GM18909 (cell line): ENCODE measurements at regions not wholly inside any gene's neighbourhood (a gene's known extent, or its start where the extent isn't known, plus 50 kb on each side); places are given as distances from the start of the nearest gene placed in this dataset.
"Not testable (repeated sequence)": the region's sequence is repeated elsewhere in the genome, so short reads cannot be mapped to it uniquely, and the experiment has no call there.

Experiments used
- ATAC-seq: cut with Tn5 transposase; IDR thresholded peaks from one replicate; pipeline ENCODE4 v1.9.1; 2021; ENCODE audit warnings: mild to moderate bottlenecking; ENCODE audit not compliant: unreplicated experiment, poor library complexity

DNA sequence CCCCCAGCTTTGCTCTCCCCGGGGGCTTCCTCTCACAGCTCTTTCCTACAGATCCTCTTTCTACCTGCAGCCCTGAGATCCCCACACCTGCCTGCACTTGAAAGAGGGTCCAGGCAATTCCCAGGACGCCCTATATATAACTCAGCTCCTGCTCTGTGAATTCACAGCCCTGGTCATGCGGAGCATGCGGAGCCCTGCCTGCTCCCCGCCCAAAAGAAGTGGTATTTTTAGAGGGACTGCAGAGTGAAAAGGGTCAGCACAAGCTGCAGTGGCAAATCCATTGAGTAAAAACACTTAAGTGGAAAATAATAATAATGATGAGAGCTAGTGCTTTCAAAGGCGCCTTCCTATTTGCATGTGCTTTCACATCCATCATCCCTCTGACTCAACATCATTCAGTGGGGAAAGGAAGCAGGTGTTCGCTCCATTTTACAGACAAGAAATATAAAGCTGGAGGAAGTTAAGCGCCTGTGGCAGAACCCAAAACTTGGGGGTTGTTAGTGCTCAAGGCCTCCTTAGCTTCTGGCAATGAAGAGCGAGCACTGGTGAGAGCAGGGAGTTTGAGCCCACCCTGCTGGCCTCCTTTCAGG, 76.3 kb upstream of the LIPC start:
- no peak for ATAC-seq

DNA sequence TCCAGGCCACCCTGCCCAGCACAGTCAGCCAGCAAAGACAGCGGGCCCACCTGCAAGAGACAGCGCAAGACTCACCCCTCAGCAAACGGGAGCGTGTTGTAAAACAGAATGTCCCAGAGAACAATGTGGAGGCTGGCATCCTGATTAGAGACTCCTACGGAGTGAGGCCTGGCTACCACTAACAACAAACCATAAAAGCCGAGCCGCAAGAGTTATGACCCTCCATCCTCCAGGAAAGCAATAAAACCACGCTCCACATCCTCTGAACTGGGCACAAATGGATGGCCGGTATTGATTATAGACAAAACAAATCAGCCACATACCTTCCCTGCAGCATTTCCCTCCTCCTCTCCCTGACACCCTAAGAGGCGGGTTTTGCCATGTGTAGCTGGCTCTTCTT, 75.8 kb upstream of the LIPC start:
- no peak for ATAC-seq

DNA sequence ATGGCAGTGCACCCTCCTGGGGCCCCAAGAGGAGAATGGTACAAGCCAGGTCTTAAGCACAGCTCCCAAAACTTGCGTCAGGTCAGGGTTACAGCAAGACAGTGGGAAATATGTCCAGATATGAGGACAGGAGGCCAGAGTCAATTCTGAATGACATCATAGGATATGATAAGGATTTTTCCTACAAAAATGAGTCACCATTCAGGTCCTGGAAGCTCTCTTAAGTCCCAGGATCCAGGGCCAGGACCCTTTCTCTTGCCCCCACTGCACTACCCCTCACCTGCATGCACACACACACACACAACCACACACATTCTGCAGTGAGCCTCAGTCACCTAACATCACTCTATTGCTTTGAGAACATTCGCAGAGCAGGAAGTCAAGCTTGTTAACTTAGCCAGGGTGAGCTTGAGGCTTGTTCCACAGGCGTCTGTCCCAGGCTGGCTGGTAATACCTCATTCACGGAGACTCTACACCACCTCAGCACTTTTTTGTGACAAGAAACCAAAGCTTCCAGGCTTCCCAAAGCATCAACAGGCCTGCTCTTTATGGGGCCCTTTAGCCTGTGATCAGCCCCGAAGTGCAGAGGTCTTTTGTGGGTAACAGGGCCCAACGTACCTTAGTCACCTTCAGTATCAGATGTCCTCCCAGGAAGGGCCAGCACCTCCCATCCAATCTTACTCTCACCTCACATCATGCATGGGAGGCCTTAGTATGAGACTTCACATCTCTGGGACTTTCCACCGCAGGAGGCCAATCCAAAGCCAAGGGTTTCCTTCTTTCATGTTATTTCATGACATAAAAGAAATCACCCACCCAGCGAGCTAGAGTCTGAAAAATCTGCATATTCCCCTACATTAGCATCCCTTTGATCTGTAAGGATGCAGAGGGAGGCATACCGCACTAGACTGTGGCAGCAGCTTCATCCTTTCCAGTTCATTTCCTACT, 74.0 kb upstream of the LIPC start:
- no peak for ATAC-seq

DNA sequence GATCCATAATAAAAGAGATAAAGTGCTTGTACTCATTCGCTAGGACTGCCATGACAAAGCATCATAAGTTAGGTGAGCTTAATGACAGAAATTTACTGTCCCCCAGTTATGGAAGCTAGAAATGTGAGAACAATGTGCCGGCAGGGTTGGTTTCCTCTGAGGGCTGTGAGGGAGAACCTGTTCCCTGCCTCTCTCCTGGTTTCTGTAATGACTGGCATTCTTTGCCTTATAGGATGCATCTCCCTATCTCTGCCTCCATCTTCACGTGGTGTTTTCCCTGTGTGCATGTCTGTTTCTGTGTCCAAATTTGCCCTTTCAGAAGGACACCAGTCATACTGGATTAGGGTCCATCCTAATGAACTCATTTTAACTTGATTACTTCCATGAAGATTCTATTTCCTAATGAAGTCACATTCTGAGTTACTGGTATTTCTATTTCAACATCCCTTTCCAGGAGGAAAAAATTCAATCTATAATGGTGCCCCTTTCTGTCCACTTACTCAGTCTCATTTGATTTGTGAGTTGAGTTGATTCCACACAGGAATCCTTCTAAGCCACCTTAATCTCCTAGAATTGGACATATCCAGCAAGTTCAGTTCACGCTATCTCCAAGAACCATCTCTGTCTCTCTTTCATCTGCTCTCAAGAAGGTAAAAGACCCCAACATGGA, 71.2 kb upstream of the LIPC start:
- ATAC-seq = no peak

DNA sequence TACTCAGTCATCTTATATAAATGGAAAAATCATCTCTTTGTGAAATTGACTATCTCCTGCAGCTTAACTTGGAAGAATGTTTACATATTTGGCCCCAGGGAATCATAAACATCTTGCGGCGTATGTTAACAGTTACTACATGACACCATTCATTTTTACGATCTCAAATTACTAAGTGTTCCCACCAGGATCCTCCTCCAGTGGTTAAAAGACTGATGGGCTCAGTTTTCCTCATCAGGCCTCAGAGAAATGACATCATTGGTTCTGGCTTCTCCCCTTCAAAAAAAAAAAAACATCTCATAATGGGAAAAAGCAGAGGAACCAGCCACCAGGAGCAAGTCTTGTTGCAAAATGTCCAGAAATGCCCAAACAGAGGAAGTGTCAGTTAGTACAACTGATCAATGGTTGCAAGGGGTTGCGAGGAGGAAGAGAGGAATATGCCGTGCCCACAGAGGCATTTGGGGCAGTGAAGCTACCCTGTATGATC, 70.5 kb upstream of the LIPC start:
- no peak for ATAC-seq

DNA sequence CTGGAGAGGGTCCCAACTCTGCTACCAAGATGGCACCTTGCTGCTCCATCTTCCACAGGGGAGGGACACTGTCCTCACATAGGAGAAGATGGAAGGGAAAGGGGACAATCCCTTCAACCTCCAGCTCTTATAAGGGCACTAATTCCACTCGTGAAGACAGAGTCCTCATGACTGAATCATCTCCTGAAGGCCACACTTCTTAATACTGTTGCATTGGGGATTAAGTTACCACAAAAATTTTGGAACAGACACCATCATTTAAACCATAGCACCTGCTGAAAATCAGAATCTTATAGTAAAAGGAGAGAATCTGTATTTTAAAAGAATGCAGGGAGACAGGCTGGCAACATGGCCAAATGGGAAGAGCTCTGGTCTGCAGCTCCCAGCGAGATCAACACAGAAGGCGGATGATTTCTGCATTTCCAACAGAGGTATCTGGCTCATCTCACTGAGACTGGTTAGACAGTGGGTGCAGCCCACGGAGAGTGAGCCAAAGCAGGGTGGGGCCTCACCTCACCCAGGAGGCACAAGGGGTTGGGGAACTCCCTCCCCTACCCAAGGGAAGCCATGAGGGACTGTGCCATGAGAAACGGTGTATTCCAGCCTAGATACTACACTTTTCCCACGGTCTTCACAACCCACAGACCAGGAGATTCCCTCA, 69.4 kb upstream of the LIPC start:
- no peak for ATAC-seq

DNA sequence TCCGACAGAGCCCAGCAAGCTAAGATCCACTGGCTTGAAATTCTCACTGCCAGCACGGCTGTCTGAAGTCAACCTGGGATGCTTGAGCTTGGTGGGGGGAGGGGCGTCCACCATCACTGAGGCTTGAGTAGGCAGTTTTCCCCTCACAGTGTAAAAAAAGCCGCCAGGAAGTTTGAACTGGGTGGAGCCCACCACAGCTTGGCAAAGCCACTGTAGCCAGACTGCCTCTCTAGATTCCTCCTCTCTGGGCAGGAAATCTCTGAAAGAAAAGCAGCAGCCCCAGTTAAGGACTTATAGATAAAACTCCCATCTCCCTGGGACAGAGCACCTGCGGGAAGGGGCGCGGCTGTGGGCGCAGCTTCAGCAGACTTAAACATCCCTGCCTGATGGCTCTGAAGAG, 68.7 kb upstream of the LIPC start:
- not testable (repeated sequence) for ATAC-seq

DNA sequence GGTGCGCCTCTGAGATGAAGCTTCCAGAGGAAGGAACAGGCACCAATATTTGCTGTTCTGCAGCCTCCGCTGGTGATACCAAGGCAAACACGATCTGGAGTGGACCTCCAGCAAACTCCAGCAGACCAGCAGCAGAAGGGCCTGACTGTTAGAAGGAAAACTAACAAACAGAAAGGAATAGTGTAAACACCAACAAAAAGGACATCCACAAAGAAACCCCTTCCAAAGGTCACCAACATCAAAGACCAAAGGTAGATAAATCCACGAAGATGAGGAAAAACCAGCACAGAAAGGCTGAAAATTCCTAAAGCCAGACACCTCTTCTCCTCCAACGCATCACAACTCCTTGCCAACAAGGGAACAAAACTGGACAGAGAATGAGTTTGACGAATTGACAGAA, 68.1 kb upstream of the LIPC start:
- not testable (repeated sequence) for ATAC-seq

DNA sequence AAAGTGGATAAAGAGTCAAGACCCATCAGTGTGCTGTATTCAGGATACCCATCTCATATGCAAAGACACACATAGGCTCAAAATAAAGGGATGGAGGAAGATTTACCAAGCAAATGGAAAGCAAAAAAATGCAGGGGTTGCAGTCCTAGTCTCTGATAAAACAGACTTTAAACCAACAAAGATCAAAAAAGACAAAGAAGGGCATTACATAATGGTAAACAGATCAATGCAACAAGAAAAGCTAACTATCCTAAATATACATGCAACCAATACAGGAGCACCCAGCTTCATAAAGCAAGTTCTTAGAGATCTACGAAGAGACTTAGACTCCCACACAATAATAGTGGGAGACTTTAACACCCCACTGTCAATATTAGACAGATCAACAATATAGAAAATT, 66.7 kb upstream of the LIPC start:
- ATAC-seq = not testable (repeated sequence)

DNA sequence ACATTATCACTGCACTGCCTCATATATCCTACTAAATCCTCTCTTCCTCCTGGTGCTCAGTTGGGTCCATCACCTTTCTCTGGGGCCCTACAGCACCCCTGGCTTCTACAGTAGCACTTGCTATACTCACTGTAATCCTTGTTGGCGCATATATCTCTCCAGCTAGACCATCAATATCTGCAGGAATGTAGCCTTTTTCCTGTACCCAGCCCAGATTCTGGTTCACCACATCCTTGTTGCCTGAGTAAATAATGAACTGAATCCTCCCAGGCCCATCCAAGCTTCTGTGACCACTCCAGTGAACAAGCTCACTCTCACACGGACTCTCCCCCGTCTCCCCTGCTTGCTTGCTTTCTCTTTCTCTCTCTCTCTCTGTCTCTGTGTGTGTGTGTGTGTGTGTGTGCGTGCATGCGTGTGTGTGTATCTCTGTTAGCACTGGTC, 62.5 kb upstream of the LIPC start:
- ATAC-seq = no peak

DNA sequence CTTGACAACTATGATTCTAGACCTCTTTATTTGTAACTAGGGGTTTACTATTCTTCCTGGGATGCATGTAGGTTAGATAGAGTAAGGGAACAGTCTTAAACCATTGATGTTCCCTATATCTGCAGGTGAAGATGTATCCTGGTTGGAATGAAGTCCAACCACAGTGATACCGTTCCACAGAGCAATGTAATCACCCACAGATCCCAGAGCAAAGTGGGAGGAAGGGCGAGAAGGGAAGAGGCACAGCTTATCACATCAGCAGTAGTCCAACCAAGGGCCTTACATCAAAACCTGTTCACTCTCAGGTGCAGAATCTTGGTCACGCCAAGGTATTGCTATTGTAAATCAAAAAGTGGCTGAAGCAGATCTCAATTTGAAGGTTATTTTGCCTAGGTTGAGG, 61.8 kb upstream of the LIPC start:
- no peak for ATAC-seq

DNA sequence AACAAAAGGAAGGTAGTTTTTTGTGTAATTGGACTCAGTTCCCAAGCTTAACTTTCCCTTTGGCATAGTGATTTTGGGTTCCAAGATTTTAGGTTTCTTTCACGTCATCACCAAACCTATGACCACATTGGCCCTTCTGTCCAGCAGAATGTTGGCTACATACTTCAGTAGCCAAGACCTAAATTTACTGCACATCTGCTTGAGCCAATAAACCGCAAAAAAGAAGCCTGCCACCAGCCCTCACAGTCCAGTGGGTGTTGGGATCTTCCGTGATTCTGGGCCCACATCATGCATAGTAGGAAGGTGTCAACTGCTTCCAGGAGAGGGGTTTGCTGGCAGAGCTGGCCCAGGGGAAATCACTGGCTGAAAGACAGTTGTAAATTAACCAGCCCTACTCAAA, 57.6 kb upstream of the LIPC start:
- ATAC-seq = no peak

DNA sequence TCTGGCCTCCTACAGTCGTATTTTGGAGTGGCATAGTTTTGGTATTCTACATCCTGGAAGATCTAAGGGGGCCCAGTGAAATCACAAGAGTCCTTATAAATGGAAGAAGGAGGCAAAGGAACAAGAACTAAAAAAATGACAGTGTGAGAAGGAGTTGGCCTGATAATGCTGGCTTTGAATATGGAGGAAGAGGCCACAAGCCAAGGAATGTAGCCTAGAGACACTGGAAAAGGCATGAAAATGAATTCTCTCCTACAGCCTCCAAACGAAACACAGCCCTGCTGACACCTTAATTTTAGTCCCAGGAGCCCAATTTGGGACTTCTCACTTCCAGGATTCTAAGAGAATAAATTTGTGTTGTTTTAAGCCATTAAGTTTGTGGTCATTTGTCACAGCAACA, 54.6 kb upstream of the LIPC start:
- ATAC-seq = no peak

DNA sequence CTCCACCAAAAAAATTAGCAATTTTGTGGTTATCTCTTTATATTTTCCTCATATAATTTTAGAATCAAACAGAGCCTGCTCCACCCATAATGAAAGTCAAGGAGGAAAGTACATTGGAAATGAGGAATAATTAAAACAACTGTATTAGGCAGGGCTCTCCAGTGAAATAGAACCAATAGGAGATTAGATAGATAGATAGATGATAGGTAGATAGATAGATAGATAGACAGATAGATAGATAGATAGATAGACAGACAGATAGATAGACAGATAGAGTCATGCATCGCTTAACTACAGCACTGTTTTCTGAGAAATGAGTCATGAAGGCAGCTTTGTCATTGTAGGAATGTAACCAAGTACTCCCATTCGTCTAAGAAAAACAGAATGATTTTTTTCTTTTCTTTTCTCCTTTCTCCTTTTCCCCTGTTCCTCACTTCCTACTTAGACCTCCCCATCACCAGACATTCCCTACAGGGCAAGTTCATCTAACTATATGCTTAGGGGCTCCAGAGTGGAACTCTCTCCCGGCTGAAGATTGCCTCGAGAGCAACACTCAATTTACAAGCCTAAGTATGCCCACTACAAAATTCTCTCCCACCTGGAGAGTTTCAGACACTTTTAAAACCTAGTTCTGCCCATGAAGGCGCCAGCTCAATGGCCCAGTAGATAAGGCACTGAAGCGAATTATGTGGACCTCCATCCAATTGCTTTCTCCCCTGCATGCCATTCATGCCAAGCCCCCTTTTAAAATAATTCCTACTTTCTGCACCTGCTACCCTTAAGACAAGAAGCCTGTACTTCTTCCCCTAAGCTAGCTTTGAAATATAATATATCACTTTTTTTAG, 53.3 kb upstream of the LIPC start:
- ATAC-seq = no peak

DNA sequence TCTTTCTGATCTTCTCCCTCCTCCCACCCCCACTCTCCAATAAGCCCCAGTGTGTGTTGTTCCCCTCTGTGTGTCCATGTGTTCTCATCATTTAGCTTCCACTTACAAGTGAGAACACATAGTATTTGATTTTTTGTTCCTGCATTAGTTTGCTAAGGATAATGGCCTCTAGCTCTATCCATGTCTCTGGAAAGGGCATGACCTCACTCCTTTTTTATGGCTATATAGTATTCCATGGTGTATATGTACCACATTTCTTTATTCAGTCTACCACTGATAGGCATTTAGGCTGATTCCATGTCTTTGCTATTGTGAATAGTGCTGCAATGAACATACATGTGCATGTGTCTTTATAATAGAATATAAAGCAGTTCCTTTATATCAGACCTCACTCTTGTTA, 52.3 kb upstream of the LIPC start:
- ATAC-seq = not testable (repeated sequence)

DNA sequence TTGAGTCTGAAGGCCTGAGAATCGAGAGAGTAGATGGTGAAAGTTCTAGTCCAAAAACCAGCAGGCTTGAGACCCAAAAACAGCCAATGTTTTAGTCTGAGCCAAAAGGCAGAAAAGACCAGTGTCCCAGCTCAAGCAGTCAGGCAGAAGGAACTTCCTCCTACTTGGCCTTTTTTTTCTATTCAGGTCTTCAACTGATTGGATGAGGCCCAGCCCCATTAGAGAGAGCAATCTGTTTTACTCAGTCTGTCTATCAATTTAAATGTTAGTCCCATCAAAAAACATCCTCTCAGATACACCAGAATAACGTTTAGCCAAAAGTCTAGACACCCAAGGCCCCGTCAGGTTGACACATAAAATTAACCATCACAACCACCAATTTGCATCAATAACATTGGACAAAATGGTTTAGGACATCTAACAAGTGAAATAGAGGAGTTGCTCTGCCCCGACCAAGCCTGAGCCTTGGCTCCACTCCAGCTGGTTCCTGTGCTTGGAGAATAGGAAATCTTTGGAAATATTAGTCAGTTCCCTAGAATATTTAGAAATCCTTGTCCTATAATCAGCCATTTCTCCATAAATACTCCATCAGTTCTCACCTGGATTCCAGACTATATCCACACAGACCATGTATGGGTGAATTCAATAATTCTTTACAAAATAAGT, 51.4 kb upstream of the LIPC start:
- no peak for ATAC-seq

DNA sequence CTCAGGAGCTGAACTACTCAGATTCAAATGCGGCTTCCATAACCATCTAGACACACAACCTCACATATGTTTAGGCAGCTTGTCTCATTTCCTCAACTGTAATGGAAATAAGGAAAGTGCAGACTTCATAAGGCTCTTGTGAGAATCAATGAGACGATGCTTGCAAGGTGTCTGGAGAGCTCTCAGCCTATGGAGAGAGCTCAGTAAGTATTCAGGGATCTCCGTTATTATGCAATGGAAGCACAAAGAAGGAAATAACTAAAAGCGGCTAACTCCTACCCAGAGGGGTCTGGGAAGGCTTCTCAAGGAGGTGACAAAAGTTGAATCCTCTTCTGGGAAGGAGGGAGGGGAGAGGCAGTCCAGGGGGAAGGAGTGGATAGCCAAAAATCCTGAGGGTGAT, 50.1 kb upstream of the LIPC start:
- no peak for ATAC-seq
